Dendritic cell treated with granulocyte-macrophage colony-stimulating factor and Interleukin-4, amounts not matched to agents 40 ng/mL and 50 ng/mL, for 4 days (primary cell): ENCODE measurements at regions not wholly inside any gene's neighbourhood (a gene's known extent, or its start where the extent isn't known, plus 50 kb on each side); places are given as distances from the start of the nearest gene placed in this dataset.

ENCODE experiments used
- H3K27ac Mint-ChIP-seq: one replicate; pipeline ENCODE4 v1.8.0; 2022; ENCODE audit warnings: mild to moderate bottlenecking, mixed read lengths
- H3K27me3 Mint-ChIP-seq: one replicate; pipeline ENCODE4 v1.8.0; 2022; ENCODE audit warnings: mild to moderate bottlenecking, mixed read lengths
- H3K36me3 Mint-ChIP-seq: one replicate; pipeline ENCODE4 v1.8.0; 2022; ENCODE audit warnings: low read depth, mixed read lengths
- H3K4me1 Mint-ChIP-seq: one replicate; pipeline ENCODE4 v1.8.0; 2022; ENCODE audit warnings: low read depth, mixed read lengths
- H3K4me3 Mint-ChIP-seq: one replicate; pipeline ENCODE4 v1.8.0; 2022; ENCODE audit warnings: mild to moderate bottlenecking, moderate library complexity, mixed read lengths
- H3K9me3 Mint-ChIP-seq: one replicate; pipeline ENCODE4 v1.8.0; 2022; ENCODE audit warnings: mixed read lengths
- intact Hi-C: fragments of 100-400 bp; cut with micrococcal nuclease; formaldehyde crosslinking; loops from one replicate; pipeline ENCODE4 v1.15.0; 2022

DNA sequence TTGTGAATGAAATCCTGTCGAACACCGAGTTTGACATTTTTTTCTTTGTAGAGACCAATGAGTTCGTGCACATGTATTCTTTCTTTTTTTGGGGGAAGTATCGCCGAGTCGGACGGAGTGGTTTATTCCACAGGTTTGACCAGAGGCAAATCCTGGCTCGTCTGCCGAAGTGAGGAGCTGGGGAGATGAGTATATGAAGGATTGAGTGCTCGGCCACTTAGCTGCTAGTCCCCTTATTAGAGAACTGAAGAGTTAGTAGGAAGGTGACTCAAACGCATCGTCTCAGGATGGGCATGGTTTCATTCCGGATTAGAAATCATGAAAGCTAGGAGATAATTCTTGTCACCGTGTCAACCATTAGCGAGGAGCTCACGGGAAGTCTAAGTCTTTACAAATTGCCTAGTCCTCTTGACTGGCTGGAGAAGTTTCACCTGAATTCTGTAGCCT lies 154.7 kb upstream of the GOLIM4 start:
- peaks cover 46% of the 10 kb centered on the region for H3K27me3 Mint-ChIP-seq

DNA sequence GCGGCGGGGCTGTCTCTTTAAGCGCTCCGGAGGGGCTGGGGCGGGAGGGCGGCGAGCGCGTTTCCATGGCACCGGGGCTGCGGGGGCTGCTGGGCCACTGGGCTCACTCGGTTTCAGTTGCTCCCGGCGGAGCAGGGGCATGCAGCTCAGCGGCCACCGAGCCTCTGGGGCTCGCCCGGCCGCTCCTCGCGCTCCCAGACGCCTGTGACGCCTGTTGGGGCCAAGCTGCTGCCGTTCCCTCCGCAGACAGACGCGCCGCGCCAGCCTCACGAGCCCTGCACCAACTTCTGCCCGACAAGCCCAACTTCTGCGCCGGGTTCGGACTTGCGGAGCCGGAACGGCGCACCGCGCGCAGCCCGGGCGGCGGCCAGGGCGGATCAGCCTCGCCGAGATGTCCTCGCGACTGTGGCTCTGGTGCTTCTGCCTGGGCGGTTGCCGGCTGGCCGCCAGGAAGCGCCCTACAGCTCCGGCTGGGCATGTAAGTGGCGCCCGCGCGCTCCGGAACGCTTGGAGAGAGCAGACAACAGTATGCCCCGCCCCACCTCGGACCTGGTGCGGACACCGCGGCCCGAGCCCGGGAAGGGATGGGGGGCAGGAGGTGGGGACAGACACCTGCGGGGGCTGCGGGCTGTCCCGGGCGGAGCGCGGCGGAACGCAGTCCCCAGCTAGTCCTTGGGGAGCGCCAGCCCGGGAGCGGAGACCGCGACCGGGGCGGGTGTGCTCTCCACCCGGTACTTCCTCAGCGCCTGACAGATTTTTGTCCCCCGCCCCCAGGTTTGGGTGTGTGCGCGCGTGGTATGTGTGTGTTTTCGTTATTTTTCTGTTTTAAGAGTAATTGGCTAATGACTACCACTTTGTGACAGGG lies 154.1 kb upstream of the GOLIM4 start:
- Mint-ChIP-seq H3K4me3 (peak overlapping the region; percentile 73), H3K4me1 (peaks cover 21% of the 10 kb centered on the region), H3K27ac (no peak overlapping the region), H3K9me3 (peaks cover 5% of the 10 kb centered on the region), H3K36me3 (no peaks in the 10 kb centered on the region), H3K27me3 (peaks cover 46% of the 10 kb centered on the region)
- intact Hi-C loops: no loop called here

More for the DNA sequence above, 154.7 kb upstream of the GOLIM4 start:
- H3K4me3 Mint-ChIP-seq: peak overlapping the region; percentile 73
- no peak overlapping the region for H3K27ac Mint-ChIP-seq
- H3K9me3 Mint-ChIP-seq: peaks cover 11% of the 10 kb centered on the region
- no peaks in the 10 kb centered on the region for H3K36me3 Mint-ChIP-seq
- intact Hi-C loops: no loop called here
- peaks cover 21% of the 10 kb centered on the region for H3K4me1 Mint-ChIP-seq

DNA sequence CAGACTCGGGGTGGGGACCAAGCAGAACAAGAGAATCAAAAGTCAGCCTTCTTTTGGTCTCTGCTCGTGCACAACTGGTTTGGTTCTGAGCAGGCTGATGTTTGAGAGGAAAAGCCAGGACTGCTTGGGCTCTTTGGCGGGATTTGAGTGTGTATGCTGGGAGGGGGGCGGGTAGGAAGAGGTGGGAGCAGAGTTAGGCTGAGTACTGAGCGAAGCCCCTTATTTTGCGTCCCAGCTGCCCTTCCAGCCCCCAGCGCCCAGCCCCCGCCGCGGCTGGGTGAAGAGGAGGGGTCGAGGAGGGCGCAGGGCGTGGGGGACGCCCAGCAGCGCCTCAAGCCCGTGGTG lies 153.5 kb upstream of the GOLIM4 start:
- Mint-ChIP-seq H3K4me3 (peak overlapping the region; percentile 73), H3K9me3 (no peaks in the 10 kb centered on the region), H3K4me1 (peaks cover 21% of the 10 kb centered on the region), H3K27ac (no peak overlapping the region), H3K27me3 (peaks cover 46% of the 10 kb centered on the region), H3K36me3 (no peaks in the 10 kb centered on the region)
- intact Hi-C loops: no loop called here

DNA sequence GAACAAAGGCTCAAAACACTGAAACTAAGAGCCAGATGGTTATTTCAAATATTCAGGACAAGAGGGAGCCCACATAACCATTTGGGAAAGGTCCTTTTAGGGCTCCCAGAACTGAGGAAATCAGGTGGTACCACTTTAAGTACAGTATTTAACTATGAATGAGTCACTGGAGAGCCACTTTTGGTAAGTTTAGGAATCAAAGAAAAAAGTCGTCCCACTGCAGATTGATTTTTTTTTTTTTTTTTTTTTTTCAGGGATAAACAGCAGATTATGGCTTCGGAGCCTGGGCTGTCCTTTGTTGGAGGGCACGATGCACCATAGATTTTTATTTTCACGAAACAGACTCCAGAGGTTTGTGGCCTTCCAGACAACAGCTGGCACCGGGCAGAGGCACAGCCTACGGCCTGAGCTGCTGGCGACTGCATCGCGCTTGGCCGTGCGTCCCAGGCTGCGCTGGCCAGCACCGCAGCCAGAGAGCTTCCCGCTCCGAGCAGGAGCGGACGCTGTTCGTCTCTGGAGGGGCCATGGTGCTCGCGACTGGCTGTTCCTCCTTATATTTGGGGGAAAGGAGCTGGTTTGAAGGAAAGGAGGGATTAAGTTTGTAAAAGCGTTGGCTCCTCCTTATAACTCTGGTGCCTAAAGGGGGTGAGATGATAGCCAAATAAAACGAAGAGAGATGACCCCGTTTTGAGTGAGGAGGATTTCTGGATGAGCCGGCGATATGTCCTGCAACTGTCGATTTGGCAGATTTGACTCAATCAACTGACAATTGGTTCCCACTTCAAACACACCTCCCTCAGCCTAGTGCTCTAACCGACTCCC lies 152.9 kb upstream of the GOLIM4 start:
- Mint-ChIP-seq H3K36me3 (no peaks in the 10 kb centered on the region), H3K9me3 (no peaks in the 10 kb centered on the region), H3K4me3 (peak overlapping the region; percentile 73), H3K27me3 (peaks cover 46% of the 10 kb centered on the region), H3K4me1 (peaks cover 21% of the 10 kb centered on the region), H3K27ac (no peak overlapping the region)
- intact Hi-C loops: no loop called here

DNA sequence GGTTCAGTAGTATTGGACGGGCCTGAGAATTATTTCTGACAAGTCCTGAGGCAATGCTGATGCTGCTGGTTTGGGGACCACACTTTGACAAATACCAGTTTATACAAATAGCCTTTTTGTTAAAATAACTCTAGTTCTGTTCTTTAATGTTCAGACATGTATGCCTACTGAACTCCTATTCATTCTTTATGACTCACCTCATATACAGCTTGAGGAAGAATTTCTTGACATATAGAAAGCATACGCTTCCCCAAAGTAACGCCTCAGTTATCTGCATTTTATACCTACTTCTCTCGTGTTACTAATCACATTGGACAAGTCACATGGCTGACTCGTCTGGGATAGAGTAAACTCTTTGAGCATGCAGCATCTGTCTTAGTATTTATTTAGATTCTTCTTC lies 145.4 kb upstream of the GOLIM4 start:
- Mint-ChIP-seq H3K27me3 (no peaks in the 10 kb centered on the region), H3K27ac (no peak overlapping the region), H3K4me3 (no peak overlapping the region), H3K9me3 (no peaks in the 10 kb centered on the region), H3K4me1 (peaks cover 9% of the 10 kb centered on the region), H3K36me3 (no peaks in the 10 kb centered on the region)
- intact Hi-C loops: no loop called here

- Mint-ChIP-seq H3K4me1 (peaks cover 9% of the 10 kb centered on the region), H3K4me3 (no peak overlapping the region), H3K27ac (no peak overlapping the region), H3K36me3 (no peaks in the 10 kb centered on the region), H3K27me3 (no peaks in the 10 kb centered on the region), H3K9me3 (no peaks in the 10 kb centered on the region)
- intact Hi-C loops: no loop called here
Measured at GRCh38 chr3:168239287-168239686, 143.6 kb upstream of the GOLIM4 start.

DNA sequence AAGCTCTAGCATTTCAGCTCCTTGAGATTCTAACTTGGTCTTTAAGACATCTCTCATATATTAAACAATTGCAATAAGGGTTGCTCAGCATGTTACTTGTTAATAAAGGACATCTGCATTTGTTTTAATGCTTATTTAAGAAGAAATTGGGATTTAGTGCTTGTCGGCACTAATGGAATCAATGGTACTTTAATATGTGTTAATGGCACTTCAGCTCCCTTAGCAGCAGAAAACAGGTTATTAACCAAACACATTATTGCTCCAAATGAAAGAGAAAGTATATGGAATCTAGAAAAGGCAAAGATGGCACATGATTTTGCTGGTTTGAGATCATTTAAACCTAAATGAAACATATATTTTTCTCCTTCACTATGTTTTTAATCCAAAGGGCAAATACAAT lies 137.3 kb upstream of the GOLIM4 start:
- H3K27ac Mint-ChIP-seq: no peak overlapping the region
- no peaks in the 10 kb centered on the region for H3K9me3 Mint-ChIP-seq
- no peaks in the 10 kb centered on the region for H3K4me1 Mint-ChIP-seq
- H3K36me3 Mint-ChIP-seq: no peaks in the 10 kb centered on the region
- H3K4me3 Mint-ChIP-seq: no peak overlapping the region
- H3K27me3 Mint-ChIP-seq: no peaks in the 10 kb centered on the region
- intact Hi-C loops: no loop called here

GRCh38 chr3:168223085-168223484 lies 127.4 kb upstream of the GOLIM4 start:
- intact Hi-C loops: no loop called here
- no peak overlapping the region for H3K27ac Mint-ChIP-seq
- no peaks in the 10 kb centered on the region for H3K9me3 Mint-ChIP-seq
- no peaks in the 10 kb centered on the region for H3K4me1 Mint-ChIP-seq
- no peaks in the 10 kb centered on the region for H3K36me3 Mint-ChIP-seq
- no peaks in the 10 kb centered on the region for H3K27me3 Mint-ChIP-seq
- no peak overlapping the region for H3K4me3 Mint-ChIP-seq

DNA sequence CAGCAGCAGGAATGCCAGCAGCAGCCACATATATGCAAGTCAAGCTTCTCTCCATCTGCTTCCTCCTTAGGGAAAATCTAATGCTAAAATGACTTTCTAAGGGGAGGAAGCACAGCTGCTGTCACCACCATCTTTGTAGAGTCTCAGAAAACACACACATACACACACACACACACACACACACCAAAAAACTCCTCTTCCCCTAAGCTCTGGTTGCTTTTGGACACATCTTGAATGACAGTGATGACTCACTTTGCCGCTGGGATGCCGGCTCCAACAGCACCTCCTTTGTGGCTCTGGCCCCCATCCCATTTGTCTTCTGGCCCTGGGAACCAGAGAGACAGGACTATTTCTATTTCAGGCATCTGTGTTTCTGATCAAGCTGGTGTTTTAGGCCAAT lies 124.8 kb upstream of the GOLIM4 start:
- Mint-ChIP-seq H3K4me1 (no peaks in the 10 kb centered on the region), H3K9me3 (no peaks in the 10 kb centered on the region), H3K36me3 (no peaks in the 10 kb centered on the region), H3K27ac (no peak overlapping the region), H3K4me3 (no peak overlapping the region), H3K27me3 (no peaks in the 10 kb centered on the region)
- intact Hi-C loops: no loop called here

DNA sequence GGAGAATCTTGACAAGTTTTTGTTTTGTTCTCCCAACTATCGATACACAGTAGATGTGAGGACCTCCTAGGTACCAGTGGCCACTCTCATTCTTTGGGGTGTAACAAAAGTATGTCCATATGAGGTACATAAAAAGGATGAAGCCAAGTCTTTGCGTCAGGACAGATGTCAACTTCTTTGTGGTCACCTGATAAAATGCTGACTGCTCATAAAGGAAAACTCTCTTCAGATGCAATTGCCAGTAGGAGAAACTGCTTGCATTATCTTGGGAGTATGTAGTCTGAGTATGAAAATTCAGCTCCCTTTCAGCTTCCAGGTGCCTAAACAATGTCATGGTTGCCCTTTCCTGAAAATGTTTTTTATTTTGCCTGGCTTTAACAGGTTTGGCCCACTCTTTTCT lies 123.8 kb upstream of the GOLIM4 start:
- H3K4me3 Mint-ChIP-seq: no peak overlapping the region
- no peaks in the 10 kb centered on the region for H3K4me1 Mint-ChIP-seq
- no peaks in the 10 kb centered on the region for H3K36me3 Mint-ChIP-seq
- intact Hi-C loops: no loop called here
- no peaks in the 10 kb centered on the region for H3K27me3 Mint-ChIP-seq
- H3K9me3 Mint-ChIP-seq: no peaks in the 10 kb centered on the region
- H3K27ac Mint-ChIP-seq: no peak overlapping the region

DNA sequence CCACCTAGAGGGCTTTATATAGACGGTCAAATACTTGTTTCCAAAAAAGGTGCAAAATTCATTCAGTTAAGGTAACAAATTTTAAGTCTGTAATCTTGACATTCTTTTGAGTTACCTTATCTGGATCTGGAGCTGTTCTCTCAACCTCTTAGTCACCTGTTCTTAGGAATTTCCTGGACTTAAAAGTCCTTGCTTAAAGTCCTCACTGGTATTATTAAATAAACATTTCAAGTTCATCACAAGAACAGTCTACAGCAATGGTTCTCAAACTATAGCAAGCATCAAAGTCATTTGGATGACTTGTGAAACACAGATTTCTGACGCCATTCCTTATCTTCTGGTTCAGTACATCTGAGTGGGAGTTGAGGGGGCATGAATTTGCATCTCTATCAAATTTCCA lies 122.9 kb upstream of the GOLIM4 start:
- Mint-ChIP-seq H3K4me3 (no peak overlapping the region), H3K36me3 (no peaks in the 10 kb centered on the region), H3K27ac (no peak overlapping the region), H3K4me1 (peaks cover 5% of the 10 kb centered on the region), H3K9me3 (no peaks in the 10 kb centered on the region), H3K27me3 (no peaks in the 10 kb centered on the region)
- intact Hi-C loops: no loop called here

DNA sequence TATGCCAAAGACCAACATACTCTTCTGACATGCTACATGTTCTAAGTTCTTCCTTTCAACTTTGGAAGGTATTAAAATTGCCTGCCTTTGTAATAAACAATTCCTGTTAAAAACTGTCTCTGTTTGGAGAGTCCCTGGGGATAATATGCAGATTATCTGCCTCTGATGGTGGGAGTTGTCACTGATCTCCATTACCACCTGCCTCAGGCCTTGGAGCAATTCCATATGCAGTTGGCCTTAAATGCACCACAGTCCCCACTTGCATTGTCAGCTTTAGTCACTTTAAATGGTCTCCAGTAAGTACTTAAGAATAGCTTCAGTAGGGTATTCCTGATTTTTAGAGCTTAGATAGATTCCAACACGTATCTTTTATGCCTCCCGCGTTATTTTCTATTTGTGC lies 121.1 kb upstream of the GOLIM4 start:
- intact Hi-C loops: no loop called here
- no peaks in the 10 kb centered on the region for H3K36me3 Mint-ChIP-seq
- H3K9me3 Mint-ChIP-seq: no peaks in the 10 kb centered on the region
- H3K27me3 Mint-ChIP-seq: no peaks in the 10 kb centered on the region
- H3K4me1 Mint-ChIP-seq: peaks cover 5% of the 10 kb centered on the region
- no peak overlapping the region for H3K27ac Mint-ChIP-seq
- H3K4me3 Mint-ChIP-seq: no peak overlapping the region

DNA sequence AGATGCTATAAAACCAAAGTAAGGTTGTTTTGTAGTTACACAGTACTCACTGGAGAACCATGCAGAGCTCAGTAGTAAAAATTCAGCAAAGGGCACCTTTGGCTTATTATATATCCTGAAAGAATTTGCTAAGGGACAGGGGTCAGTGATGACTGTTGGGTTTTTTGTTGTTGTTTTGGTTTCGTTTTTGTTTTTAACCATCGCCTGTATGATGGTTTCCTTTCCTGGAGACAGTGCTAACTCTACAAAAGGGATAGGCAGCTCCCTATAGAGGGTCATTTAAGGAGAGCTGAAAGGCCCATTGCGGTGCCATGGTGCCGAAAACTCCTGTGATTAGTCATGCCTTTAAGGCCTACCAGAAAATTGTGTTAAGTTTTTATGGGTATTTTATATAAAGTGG lies 118.2 kb upstream of the GOLIM4 start:
- peaks cover 5% of the 10 kb centered on the region for H3K4me1 Mint-ChIP-seq
- H3K27ac Mint-ChIP-seq: no peak overlapping the region
- H3K4me3 Mint-ChIP-seq: no peak overlapping the region

GRCh38 chr3:168212664-168213285 lies 117.1 kb upstream of the GOLIM4 start:
- no peaks in the 10 kb centered on the region for H3K36me3 Mint-ChIP-seq
- H3K27ac Mint-ChIP-seq: no peak overlapping the region
- no peaks in the 10 kb centered on the region for H3K9me3 Mint-ChIP-seq
- peaks cover 5% of the 10 kb centered on the region for H3K4me1 Mint-ChIP-seq
- H3K27me3 Mint-ChIP-seq: no peaks in the 10 kb centered on the region
- H3K4me3 Mint-ChIP-seq: no peak overlapping the region
- intact Hi-C loops: loop anchor here (1.0 kb wide), 1 partner anchor 255 kb away; no protein-coding TSS in a partner anchor

More for the DNA sequence above, 118.2 kb upstream of the GOLIM4 start:
- no peaks in the 10 kb centered on the region for H3K9me3 Mint-ChIP-seq
- no peaks in the 10 kb centered on the region for H3K27me3 Mint-ChIP-seq
- intact Hi-C loops: no loop called here
- H3K36me3 Mint-ChIP-seq: no peaks in the 10 kb centered on the region
